GM19438 (cell line): ENCODE measurements at regions not wholly inside any gene's neighbourhood (a gene's known extent, or its start where the extent isn't known, plus 50 kb on each side); places are given as distances from the start of the nearest gene placed in this dataset.
"Not testable (repeated sequence)": the region's sequence is repeated elsewhere in the genome, so short reads cannot be mapped to it uniquely, and the experiment has no call there.

Source experiments
- ATAC-seq: cut with Tn5 transposase; IDR thresholded peaks from one replicate; pipeline ENCODE4 v1.9.1; 2021; ENCODE audit warnings: low read depth; ENCODE audit not compliant: unreplicated experiment

GRCh38 chr2:167332358-167332757 lies 444.1 kb downstream of the XIRP2 start:
- ATAC-seq = no peak

DNA sequence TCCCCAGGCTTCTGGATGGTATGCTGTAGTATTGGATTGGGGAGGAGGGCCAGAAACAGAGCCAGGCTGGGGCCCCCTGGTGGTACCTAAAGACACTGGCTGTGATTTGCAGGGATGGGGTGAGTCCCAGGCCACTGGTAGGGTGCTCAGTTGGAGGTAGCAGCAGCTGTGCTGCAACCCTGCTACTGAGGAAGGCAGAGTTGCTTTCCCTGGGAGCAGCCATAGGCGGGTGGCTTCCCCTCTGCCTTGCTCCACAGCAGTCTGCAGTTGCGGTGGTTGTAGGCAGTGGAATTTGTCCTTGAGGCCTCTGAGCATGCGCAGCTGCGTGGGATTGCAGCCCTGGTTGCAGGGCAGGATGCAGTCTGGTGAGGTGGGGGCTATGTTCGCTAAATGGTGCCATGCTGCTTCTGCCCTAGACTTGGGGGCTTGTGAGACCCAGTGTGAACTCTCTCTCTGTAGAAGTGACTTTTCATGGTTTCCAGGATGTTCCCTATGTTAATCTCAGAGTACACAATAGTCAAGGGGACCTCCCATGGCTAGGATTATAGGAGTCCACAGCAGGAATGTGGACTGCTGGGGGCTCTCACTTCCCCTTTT lies 443.5 kb downstream of the XIRP2 start:
- no peak for ATAC-seq

- not testable (repeated sequence) for ATAC-seq
These were observed 440.5 kb downstream of the XIRP2 start for GRCh38 chr2:167328808-167329207.

DNA sequence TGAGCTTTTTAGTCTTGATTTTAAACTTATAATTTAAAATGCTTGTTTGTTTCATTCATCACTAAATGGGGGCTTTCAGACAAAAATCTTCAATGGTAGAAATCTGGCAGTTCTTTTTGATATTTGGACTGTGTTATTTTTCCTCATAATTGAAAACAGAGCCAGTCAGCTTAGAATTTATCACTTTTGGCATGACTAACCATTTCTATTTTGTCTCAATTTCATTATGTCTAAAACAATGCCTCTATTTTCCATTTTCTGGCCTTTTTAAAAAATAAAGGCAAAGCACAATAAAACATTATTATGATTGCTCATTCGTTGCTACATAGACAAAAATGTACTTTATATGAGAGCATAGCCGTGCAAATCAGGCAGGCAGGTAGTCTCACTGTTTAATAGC lies 434.5 kb downstream of the XIRP2 start:
- no peak for ATAC-seq

GRCh38 chr2:167318581-167318980 lies 430.3 kb downstream of the XIRP2 start:
- no peak for ATAC-seq

DNA sequence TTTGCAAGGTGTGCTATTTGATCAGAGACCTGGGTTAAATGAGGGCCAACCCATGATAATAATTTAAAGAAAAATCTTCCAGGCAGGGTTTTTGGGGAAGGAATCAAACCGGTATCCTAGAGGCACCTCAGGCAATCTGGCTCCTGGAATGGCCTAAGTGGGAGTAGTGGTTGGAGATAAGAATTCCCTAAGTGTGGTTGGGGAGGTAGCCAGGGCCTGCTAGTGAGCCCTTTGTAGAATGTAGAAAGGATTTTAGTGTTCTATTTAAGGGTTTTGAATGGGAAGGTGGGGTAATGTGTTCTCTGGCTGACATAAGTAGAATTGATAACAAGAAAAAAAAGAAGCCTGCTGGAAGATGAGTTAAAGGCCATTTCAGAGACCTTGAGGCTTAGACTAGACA lies 422.2 kb downstream of the XIRP2 start:
- ATAC-seq = no peak
